Frontal cortex (tissue), 3 donors: ENCODE measurements at regions not wholly inside any gene's neighbourhood (a gene's known extent, or its start where the extent isn't known, plus 50 kb on each side); places are given as distances from the start of the nearest gene placed in this dataset.

Source experiments
- DNase-seq, 2 donors: peaks; one replicate each; pipeline ENCODE4 v3.0.0; 2012; ENCODE audit warnings: low spot score in 2 of 2
- FAIRE-seq: peaks from 2 replicates; lab custom pipeline; 2012; peaks lifted over from hg19 to GRCh38; lab: Jason Lieb, UNC
- donor health status: control.
- donor health status: control.
- donor health status: control.

GRCh38 chr3:147963711-147964110 is 554.5 kb downstream of the ZIC1 start:
- FAIRE-seq, result no peak
- no peak for DNase-seq

DNA sequence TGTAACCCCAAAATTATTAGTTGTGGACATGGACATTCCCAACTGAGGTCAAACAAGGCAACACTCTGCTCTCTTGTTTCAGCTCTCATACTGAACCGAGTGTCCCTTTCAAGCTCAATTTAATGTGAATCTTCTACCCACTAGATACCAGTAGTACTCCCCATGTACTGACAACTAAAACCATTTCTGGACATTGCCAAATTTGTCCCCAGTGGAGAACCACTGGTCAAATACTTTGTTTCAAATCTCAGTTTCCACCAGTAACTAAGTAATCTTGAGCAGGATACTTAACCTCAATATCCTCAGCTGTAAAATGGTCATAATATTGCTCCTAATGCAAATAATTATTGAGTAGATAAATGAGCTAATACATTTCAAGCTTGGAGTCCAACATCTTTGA is 566.0 kb downstream of the ZIC1 start:
- no peak for DNase-seq
- no peak for FAIRE-seq

- no peak for FAIRE-seq
These were observed 567.8 kb downstream of the ZIC1 start for GRCh38 chr3:147977001-147977400.

GRCh38 chr3:147987549-147987948 is 578.4 kb downstream of the ZIC1 start:
- no peak for DNase-seq
- FAIRE-seq, result no peak

More at GRCh38 chr3:147977001-147977400, 567.8 kb downstream of the ZIC1 start:
- no peak for DNase-seq

DNA sequence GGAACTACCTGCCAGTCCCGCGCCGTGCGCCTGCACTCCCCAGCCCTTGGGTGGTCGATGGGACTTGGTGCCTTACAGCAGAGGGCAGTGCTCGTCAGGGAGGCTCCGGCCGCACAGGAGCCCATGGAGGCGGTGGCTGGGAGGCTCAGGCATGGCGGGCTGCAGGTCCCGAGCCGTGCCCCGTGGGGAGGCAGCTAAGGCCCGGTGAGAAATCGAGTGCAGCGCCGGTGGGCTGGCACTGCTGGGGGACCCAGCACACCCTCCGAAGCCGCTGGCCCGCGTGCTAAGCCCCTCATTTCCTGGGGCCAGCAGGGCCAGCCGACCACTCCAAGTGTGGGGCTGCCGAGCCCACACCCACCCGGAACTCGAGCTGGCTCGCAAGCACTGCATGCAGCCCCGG is 580.2 kb downstream of the ZIC1 start:
- DNase-seq (no peak), FAIRE-seq (no peak)

DNA sequence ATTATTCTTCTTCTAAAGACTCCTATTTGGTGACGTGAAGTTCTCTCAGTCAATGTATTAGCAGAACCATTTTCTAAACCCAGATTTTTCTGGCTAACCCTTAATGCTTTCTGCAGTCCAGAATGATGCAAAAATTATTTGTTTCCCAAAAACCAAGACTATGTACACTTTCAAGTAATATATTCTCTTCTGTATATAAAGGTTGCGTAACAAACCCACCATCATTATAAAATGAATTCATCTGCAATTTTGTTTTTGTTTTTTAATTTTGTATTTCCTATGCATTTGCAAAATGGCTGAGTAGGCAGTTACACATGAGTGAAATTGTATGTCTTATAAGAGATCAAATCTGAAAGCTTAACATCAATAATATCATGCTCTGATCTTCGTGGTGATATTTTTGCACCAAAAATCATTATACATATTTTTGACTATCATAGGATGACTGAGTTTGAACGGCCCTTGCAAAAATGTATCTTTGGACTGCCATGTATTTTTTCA is 593.6 kb downstream of the ZIC1 start:
- FAIRE-seq (no peak), DNase-seq (no peak)

DNA sequence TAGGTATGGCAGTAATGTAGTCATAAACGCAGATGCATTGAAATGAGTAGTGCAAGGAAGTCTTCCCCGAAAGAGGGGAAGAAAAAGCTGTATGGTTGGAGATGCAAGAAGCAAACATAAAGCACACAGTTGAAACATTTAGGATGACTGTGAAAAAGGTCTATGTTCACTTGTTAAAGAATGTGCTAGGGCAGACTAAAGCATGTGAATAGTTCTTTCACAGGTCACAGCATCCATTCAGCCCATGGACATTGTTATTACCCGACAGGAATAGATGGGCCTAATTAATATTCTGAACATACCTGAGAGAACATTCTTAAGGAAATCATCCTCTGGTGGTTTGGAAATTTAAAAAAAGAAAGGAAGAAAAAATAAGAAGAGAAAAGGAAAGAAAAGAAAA is 595.2 kb downstream of the ZIC1 start:
- DNase-seq (no peak), FAIRE-seq (no peak)

- DNase-seq (no peak), FAIRE-seq (no peak)
These were observed 596.3 kb downstream of the ZIC1 start for GRCh38 chr3:148005456-148005855.

GRCh38 chr3:148006508-148006907 is 597.3 kb downstream of the ZIC1 start:
- no peak for FAIRE-seq
- no peak for DNase-seq

DNA sequence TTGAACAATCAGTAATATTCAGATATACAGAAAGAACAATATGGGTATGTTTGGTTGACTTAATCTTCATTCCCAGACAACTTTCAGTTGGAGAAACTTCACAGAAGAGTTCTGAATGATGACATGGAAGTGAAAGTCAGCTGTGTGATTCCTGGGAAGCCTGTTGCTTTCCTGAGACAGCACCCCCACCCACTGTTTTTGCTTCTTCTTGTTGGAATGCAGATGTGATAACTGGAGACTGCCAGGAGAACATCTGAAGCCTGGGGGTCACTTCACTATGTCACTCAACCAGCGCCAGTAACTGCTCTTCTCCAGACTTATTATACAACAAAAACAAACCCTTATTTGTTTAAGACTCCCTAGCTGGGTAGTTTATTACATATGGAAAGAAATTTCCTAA is 599.4 kb downstream of the ZIC1 start:
- DNase-seq, result no peak
- no peak for FAIRE-seq

DNA sequence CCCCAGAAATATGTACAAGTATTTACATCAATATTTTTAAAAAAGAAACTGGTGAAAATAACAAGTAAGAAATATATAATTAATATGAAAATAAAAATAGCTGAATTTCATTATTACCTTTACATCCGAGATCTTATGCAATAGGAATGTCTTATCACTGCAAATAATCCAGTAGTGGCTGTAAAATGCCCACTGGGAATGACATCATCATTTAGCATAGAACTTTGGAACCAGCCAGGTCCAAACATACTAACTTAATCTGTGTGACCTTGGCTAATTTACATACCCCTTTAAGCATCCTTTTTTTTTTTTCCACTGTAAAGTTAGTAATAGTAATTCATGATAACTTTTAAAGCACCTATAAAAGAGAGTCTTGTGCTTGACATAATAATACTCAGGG is 611.7 kb downstream of the ZIC1 start:
- DNase-seq (no peak), FAIRE-seq (peak; percentile 19)

DNA sequence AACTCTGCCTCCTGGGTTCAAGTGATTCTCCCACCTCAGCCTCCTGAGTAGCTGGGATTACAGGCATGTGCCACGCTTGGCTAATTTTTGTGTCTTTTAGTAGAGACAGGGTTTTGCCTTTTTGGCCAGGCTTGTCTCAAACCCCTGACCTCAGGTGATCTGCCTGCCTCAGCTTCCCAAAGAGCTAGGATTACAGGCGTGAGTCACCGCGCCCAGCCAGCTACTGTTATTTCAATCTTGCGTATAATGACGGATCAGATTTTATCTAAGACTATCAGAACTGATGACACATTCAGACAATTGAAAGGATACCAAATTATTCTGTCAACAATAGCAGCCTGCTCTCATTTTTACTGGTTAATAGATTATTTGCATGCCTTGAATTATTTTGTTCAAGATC is 612.2 kb downstream of the ZIC1 start:
- no peak for DNase-seq
- FAIRE-seq, result no peak

- DNase-seq, result no peak
- FAIRE-seq, result no peak
These were observed 614.8 kb downstream of the ZIC1 start for GRCh38 chr3:148023994-148024393.

DNA sequence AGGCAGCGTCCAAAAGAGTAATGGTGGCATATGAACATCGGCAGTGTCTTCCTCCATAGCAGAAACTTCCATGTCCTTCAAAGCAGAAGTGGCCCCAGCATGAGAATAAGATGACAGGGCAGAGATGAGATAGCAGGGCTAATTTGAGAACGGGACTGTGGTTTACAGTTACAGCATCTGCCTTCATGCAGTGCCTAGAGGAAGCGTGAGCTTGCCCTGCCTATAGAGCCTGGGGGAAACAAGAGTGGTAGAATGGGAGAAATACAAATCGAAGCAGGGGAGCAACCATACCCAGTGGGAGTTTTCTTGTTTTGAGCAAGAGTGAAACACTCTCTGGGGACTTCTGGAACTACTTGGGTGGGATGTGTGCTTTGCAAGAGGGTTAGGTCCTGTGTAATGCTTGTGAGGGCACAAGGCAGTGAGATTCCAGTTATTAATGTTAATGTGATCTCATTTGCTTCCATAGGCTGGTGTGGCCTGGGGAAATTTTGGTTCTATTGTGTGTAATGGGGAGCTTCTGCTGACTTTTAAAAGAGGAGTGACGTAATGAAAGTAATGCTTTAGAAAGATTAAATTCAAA is 616.9 kb downstream of the ZIC1 start:
- no peak for FAIRE-seq

DNA sequence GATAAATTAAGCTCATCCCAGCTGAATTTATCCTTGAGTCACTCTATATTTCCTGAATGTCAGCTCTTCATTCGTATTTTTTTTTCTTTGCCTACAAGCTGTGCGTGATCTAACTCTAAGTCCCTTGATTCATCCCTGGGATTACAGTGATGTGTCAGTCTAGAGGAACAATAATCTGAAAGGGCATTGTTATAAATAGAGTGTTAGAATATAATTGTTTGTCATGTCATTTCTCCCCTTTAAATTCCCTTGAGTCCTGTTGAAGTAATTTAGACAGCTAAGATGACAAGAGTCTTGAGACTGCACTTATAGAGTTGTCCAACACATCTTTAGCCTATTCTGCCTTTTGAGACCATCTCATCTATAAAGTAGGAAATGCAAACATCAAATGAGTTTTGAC is 621.8 kb downstream of the ZIC1 start:
- FAIRE-seq (no peak), DNase-seq (no peak)

More for the DNA sequence above, 616.9 kb downstream of the ZIC1 start:
- no peak for DNase-seq

GRCh38 chr3:148034353-148034752 is 625.2 kb downstream of the ZIC1 start:
- FAIRE-seq (no peak), DNase-seq (no peak)

DNA sequence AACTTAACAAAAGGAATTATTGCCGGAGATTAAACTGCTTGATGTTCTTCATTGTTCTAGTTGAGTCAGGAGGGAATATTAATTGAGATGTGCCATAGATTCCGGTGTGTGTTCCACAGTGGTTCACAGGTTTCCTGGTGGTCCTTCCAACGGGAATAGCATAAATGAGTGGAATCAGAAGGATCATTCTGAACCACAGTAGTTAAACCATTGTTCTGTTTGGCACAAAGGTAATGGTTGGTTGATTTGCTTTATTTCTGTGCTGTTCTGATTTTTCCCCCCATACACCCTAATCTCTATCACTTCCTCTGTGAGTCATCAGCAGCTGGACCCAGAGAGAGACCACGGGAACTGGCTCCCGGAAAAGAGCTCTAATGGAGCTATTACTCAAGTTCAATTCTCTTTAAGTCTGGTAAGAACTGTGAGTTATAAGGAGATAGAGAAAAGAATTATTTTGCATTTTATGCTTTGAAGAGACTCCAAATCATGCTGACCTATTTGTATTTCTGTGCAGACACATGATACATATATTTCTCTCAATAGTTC is 627.2 kb downstream of the ZIC1 start:
- FAIRE-seq (no peak), DNase-seq (no peak)

GRCh38 chr3:148042663-148043445 is 633.7 kb downstream of the ZIC1 start:
- DNase-seq, result no peak
- FAIRE-seq, result no peak

GRCh38 chr3:148044151-148044550 is 635.0 kb downstream of the ZIC1 start:
- FAIRE-seq, result no peak
- no peak for DNase-seq

- DNase-seq, result no peak
- FAIRE-seq, result no peak
These were observed 642.7 kb upstream of the AGTR1 start for GRCh38 chr3:148054999-148055398.

GRCh38 chr3:148062590-148062989 is 635.1 kb upstream of the AGTR1 start:
- DNase-seq (no peak), FAIRE-seq (no peak)
